Cerebellar nuclear complex (tissue), 1 donor: ENCODE measurements at regions not wholly inside any gene's neighbourhood (a gene's known extent, or its start where the extent isn't known, plus 50 kb on each side); places are given as distances from the start of the nearest gene placed in this dataset.
"Not testable (repeated sequence)": the region's sequence is repeated elsewhere in the genome, so short reads cannot be mapped to it uniquely, and the experiment has no call there.

ENCODE experiments used
- DNase-seq, 2 experiments: peaks; one replicate each; lab custom pipeline; 2025; lab: John Stamatoyannopoulos, UW

- not testable (repeated sequence) for DNase-seq
These were observed 61.2 kb upstream of the ZNF322 start for GRCh38 chr6:26720663-26721218.

GRCh38 chr6:26730019-26730766 is 70.6 kb upstream of the ZNF322 start:
- DNase-seq: not testable (repeated sequence)

GRCh38 chr6:26734776-26735472 is 75.4 kb upstream of the ZNF322 start:
- DNase-seq: not testable (repeated sequence)

- DNase-seq: no peak
These were observed 80.3 kb upstream of the ZNF322 start for GRCh38 chr6:26739811-26740210.

GRCh38 chr6:26743157-26743821 is 83.7 kb upstream of the ZNF322 start:
- DNase-seq: no peak

- DNase-seq: no peak
These were observed 84.6 kb upstream of the ZNF322 start for GRCh38 chr6:26743941-26744699.

- DNase-seq: not testable (repeated sequence)
These were observed 85.3 kb upstream of the ZNF322 start for GRCh38 chr6:26744837-26745282.

GRCh38 chr6:26745964-26746363 is 86.4 kb upstream of the ZNF322 start:
- not testable (repeated sequence) for DNase-seq

GRCh38 chr6:26749126-26749758 is 89.7 kb upstream of the ZNF322 start:
- not testable (repeated sequence) for DNase-seq

GRCh38 chr6:26749759-26750126 is 90.2 kb upstream of the ZNF322 start:
- not testable (repeated sequence) for DNase-seq

GRCh38 chr6:26754212-26754611 is 94.7 kb upstream of the ZNF322 start:
- no peak for DNase-seq

GRCh38 chr6:26754801-26755200 is 95.3 kb upstream of the ZNF322 start:
- DNase-seq: not testable (repeated sequence)

GRCh38 chr6:26756067-26756805 is 96.7 kb upstream of the ZNF322 start:
- DNase-seq: not testable (repeated sequence)

GRCh38 chr6:26766203-26766902 is 106.8 kb upstream of the ZNF322 start:
- not testable (repeated sequence) for DNase-seq

- not testable (repeated sequence) for DNase-seq
These were observed 111.6 kb upstream of the ZNF322 start for GRCh38 chr6:26770941-26771666.

- not testable (repeated sequence) for DNase-seq
These were observed 113.9 kb upstream of the ZNF322 start for GRCh38 chr6:26773414-26773813.

GRCh38 chr6:26780563-26780962 is 121.0 kb upstream of the ZNF322 start:
- not testable (repeated sequence) for DNase-seq

- not testable (repeated sequence) for DNase-seq
These were observed 136.1 kb upstream of the ZNF322 start for GRCh38 chr6:26795474-26796307.
